HCT116 (cell line): ENCODE measurements at regions not wholly inside any gene's neighbourhood (a gene's known extent, or its start where the extent isn't known, plus 50 kb on each side); places are given as distances from the start of the nearest gene placed in this dataset.

Experiments used
- ATAC-seq: fragments of 200-7000 bp; cut with Tn5 transposase; 2 replicates; pipeline ENCODE4 v1.9.1; 2020; ENCODE audit warnings: mild to moderate bottlenecking, moderate library complexity
- BruUV-seq: library from RNA; stranded (reverse); fragments of 400-500 nt; replicated peaks from 2 replicates; lab custom pipeline; 2021; lab: Mats Ljungman, UMichigan
- CTCF ChIA-PET: fragments of 300-600 bp; sonication (Branson Sonifier 250); formaldehyde crosslinking; loops from one replicate; lab custom pipeline; 2021; ENCODE audit warnings: antibody characterized with exemption; lab: Charles Lee
- POLR2A ChIA-PET: fragments of 300-600, 350-600 bp; sonication (Branson Sonifier 250); formaldehyde crosslinking; loops from one replicate; lab custom pipeline; 2021; ENCODE audit warnings: antibody characterized with exemption; lab: Charles Lee
- RAD21 ChIA-PET, 2 experiments: fragments of 300-600 bp; sonication (Branson Sonifier 250); formaldehyde crosslinking; loops; one replicate each; lab custom pipeline; 2023; ENCODE audit warnings: low total read pairs in 2 of 2; ENCODE audit not compliant: uncharacterized antibody in 2 of 2, unreplicated experiment in 2 of 2, low non-redundant PET in 1 of 2; lab: Charles Lee
- DNase-seq: peaks from one replicate; pipeline ENCODE4 v3.0.0-alpha.2; 2010; ENCODE audit warnings: low read depth, low spot score
- H2AFZ ChIP-seq: fragments of 200-600 bp; shearing (Covaris generic), sonication (generic); 2 replicates; pipeline ENCODE4 v1.6.1; 2017; ENCODE audit warnings: low read depth, mixed run types, mixed read lengths, antibody characterized with exemption, low read length; ENCODE audit not compliant: poor library complexity, severe bottlenecking
- H3K27ac ChIP-seq: 2 replicates; pipeline ENCODE4 v1.5.1; 2012; ENCODE audit warnings: low read depth, low read length
- H3K27me3 ChIP-seq: fragments of 200-600 bp; sonication (generic); 2 replicates; pipeline ENCODE4 v1.6.1; 2016; ENCODE audit warnings: mixed run types, low read length, mixed read lengths; ENCODE audit not compliant: insufficient read depth
- H3K36me3 ChIP-seq, 2 experiments: fragments of 200-500 bp in 1 of 2; fragments of 200-600 bp in 1 of 2; sonication (Bioruptor generic) in 1 of 2; sonication (generic) in 1 of 2; 2 replicates each; pipeline versions ENCODE4 v1.5.1 to v1.6.1; 2014 to 2016; ENCODE audit warnings: low read length in 2 of 2, inconsistent platforms in 1 of 2, mixed read lengths in 1 of 2, mixed run types in 1 of 2; ENCODE audit not compliant: insufficient read depth in 2 of 2, control insufficient read depth in 1 of 2
- H3K4me1 ChIP-seq, 2 experiments: fragments of 200-600 bp in 1 of 2; sonication (generic) in 1 of 2; 2 replicates each; pipeline versions ENCODE4 v1.5.1 to v1.6.1; 2012 to 2017; ENCODE audit warnings: low read length in 2 of 2, inconsistent platforms in 1 of 2, mild to moderate bottlenecking in 1 of 2, mixed read lengths in 1 of 2, mixed run types in 1 of 2, moderate library complexity in 1 of 2; ENCODE audit not compliant: insufficient read depth in 2 of 2, control insufficient read depth in 1 of 2
- H3K4me2 ChIP-seq: fragments of 200-600 bp; sonication (generic); 2 replicates; pipeline ENCODE4 v1.6.1; 2017; ENCODE audit warnings: mixed run types, low read length, mixed read lengths
- H3K4me3 ChIP-seq, 2 experiments: fragments of 200-600 bp in 1 of 2; sonication (generic) in 1 of 2; replicated peaks in 1 of 2; 2 replicates each; pipeline ENCODE4 v1.5.1; 2011 to 2016; ENCODE audit warnings: low read length in 2 of 2, control low read depth in 1 of 2, low read depth in 1 of 2, mild to moderate bottlenecking in 1 of 2, mixed read lengths in 1 of 2, mixed run types in 1 of 2
- H3K79me2 ChIP-seq: fragments of 200-600 bp; sonication (generic); 2 replicates; pipeline ENCODE4 v1.6.1; 2017; ENCODE audit warnings: mild to moderate bottlenecking, mixed run types, low read length, moderate library complexity, mixed read lengths; ENCODE audit not compliant: insufficient read depth
- H3K9ac ChIP-seq: fragments of 200-600 bp; sonication (generic); 2 replicates; pipeline ENCODE4 v1.6.1; 2016; ENCODE audit warnings: low read length, mixed read lengths
- H3K9me2 ChIP-seq: fragments of 200-600 bp; sonication (generic), shearing (Covaris generic); 2 replicates; pipeline ENCODE4 v1.6.1; 2017; ENCODE audit warnings: mixed run types, mild to moderate bottlenecking, moderate library complexity; ENCODE audit not compliant: insufficient read depth
- H3K9me3 ChIP-seq, 2 experiments: fragments of 200-500 bp in 1 of 2; fragments of 200-600 bp in 1 of 2; sonication (Bioruptor generic) in 1 of 2; sonication (generic) in 1 of 2; 2 replicates each; pipeline ENCODE4 v1.6.1; 2014 to 2017; ENCODE audit warnings: low read length in 2 of 2, mixed read lengths in 2 of 2, inconsistent platforms in 1 of 2, low read depth in 1 of 2, mild to moderate bottlenecking in 1 of 2, mixed run types in 1 of 2, moderate library complexity in 1 of 2; ENCODE audit not compliant: control insufficient read depth in 1 of 2, insufficient read depth in 1 of 2
- H4K20me1 ChIP-seq: fragments of 200-600 bp; sonication (generic), shearing (Covaris generic); 2 replicates; pipeline ENCODE4 v1.6.1; 2017; ENCODE audit warnings: mixed run types, mild to moderate bottlenecking, moderate library complexity; ENCODE audit not compliant: insufficient read depth
- CBX3 ChIP-seq: IDR thresholded peaks from 2 replicates; pipeline ENCODE4 v1.6.1; 2012; ENCODE audit warnings: low read depth
- CEBPB ChIP-seq: IDR thresholded peaks from 2 replicates; pipeline ENCODE4 v1.6.1; 2012; ENCODE audit warnings: low read depth
- CTCF ChIP-seq, 3 experiments: fragments of 200-600 bp in 1 of 3; sonication (generic) in 1 of 3; IDR thresholded peaks in 2 of 3; conservative IDR thresholded peaks in 1 of 3; 2 replicates each; pipeline ENCODE4 v1.5.1; 2012 to 2017; ENCODE audit warnings: low read depth in 2 of 3, low read length in 2 of 3, antibody characterized with exemption in 1 of 3, borderline replicate concordance in 1 of 3, control low read depth in 1 of 3, mild to moderate bottlenecking in 1 of 3, mixed read lengths in 1 of 3, mixed run types in 1 of 3, moderate library complexity in 1 of 3; ENCODE audit not compliant: insufficient read depth in 1 of 3
- EGR1 ChIP-seq: IDR thresholded peaks from 2 replicates; pipeline ENCODE4 v1.6.1; 2012; ENCODE audit warnings: low read depth
- ELF1 ChIP-seq: IDR thresholded peaks from 2 replicates; pipeline ENCODE4 v1.6.1; 2012; ENCODE audit warnings: low read depth, borderline replicate concordance
- EZH2 ChIP-seq: fragments of 200-600 bp; sonication (generic); IDR thresholded peaks from 2 replicates; pipeline ENCODE4 v1.6.1; 2017; ENCODE audit warnings: antibody characterized with exemption, mixed run types
- EZH2phosphoT487 ChIP-seq: fragments of 200-600 bp; IDR thresholded peaks from 2 replicates; pipeline ENCODE4 v1.6.1; 2018; ENCODE audit warnings: antibody characterized with exemption, borderline replicate concordance
- FOSL1 ChIP-seq: IDR thresholded peaks from 2 replicates; pipeline ENCODE4 v1.6.1; 2012; ENCODE audit warnings: low read depth
- JUND ChIP-seq: IDR thresholded peaks from 2 replicates; pipeline ENCODE4 v1.6.1; 2012
- MAX ChIP-seq: IDR thresholded peaks from 2 replicates; pipeline ENCODE4 v1.6.1; 2012
- RAD21 ChIP-seq: IDR thresholded peaks from 2 replicates; pipeline ENCODE4 v1.6.1; 2012; ENCODE audit warnings: low read depth, mild to moderate bottlenecking
- REST ChIP-seq: IDR thresholded peaks from 2 replicates; pipeline ENCODE4 v1.6.1; 2012; ENCODE audit warnings: low read depth
- SIN3A ChIP-seq: IDR thresholded peaks from 2 replicates; pipeline ENCODE4 v1.6.1; 2012; ENCODE audit warnings: low read depth
- SP1 ChIP-seq: IDR thresholded peaks from 2 replicates; pipeline ENCODE4 v1.6.1; 2012; ENCODE audit warnings: low read depth
- ZFX ChIP-seq: fragments of 450-650 bp; IDR thresholded peaks from 2 replicates; pipeline ENCODE4 v1.6.1; 2017
- ZNF274 ChIP-seq: fragments of 200-500 bp; sonication (Bioruptor generic); IDR thresholded peaks from 2 replicates; pipeline ENCODE4 v1.6.1; 2014; ENCODE audit warnings: mild to moderate bottlenecking, low read depth, low read length, inconsistent platforms
- intact Hi-C: fragments of 100-400 bp; cut with micrococcal nuclease; formaldehyde crosslinking; loops from 2 replicates; pipeline ENCODE4 v1.10.0; 2022

GRCh38 chr15:62666046-62666445, 376.5 kb upstream of the TPM1 start:
- H3K9me3 ChIP-seq = no peaks in the 10 kb centered on the region
- ChIA-PET POLR2A (no interaction called here), RAD21 (no interaction called here), CTCF (no interaction called here)
- ATAC-seq (no peak), DNase-seq (no peak)
- intact Hi-C loops = no loop called here
- H3K27me3 ChIP-seq = no peaks in the 10 kb centered on the region
- no peak overlapping the region for H3K4me3 ChIP-seq
- H3K4me1 ChIP-seq = no peaks in the 10 kb centered on the region
- no peaks in the 10 kb centered on the region for H3K9me2 ChIP-seq
- no peak overlapping the region for H2AFZ ChIP-seq
- H3K36me3 ChIP-seq = no peaks in the 10 kb centered on the region
- no peak for TF ChIP-seq MAX
- TF ChIP-seq REST = no peak
- no peak for TF ChIP-seq ZNF274
- no peak for TF ChIP-seq FOSL1
- TF ChIP-seq ZFX = no peak
- TF ChIP-seq SP1 = no peak
- no peak overlapping the region for H3K27ac ChIP-seq
- no peaks in the 10 kb centered on the region for H3K79me2 ChIP-seq
- H4K20me1 ChIP-seq = no peaks in the 10 kb centered on the region
- no TSS peak for BruUV-seq
- H3K4me2 ChIP-seq = no peak overlapping the region
- no peak overlapping the region for H3K9ac ChIP-seq

GRCh38 chr15:62672268-62672667, 370.3 kb upstream of the TPM1 start:
- no peaks in the 10 kb centered on the region for H3K36me3 ChIP-seq
- H3K9ac ChIP-seq = no peak overlapping the region
- no peaks in the 10 kb centered on the region for H3K27me3 ChIP-seq
- no peaks in the 10 kb centered on the region for H4K20me1 ChIP-seq
- no peaks in the 10 kb centered on the region for H3K4me1 ChIP-seq
- H3K27ac ChIP-seq = no peak overlapping the region
- CTCF ChIA-PET = no interaction called here
- H2AFZ ChIP-seq = no peak overlapping the region
- no peak overlapping the region for H3K4me2 ChIP-seq
- RAD21 ChIA-PET = no interaction called here
- DNase-seq (no peak), ATAC-seq (no peak)
- no peaks in the 10 kb centered on the region for H3K9me3 ChIP-seq
- POLR2A ChIA-PET = no interaction called here
- no TSS peak for BruUV-seq
- H3K9me2 ChIP-seq = no peaks in the 10 kb centered on the region
- intact Hi-C loops = no loop called here
- TF ChIP-seq EZH2phosphoT487 (no peak), CEBPB (no peak), ZNF274 (no peak), EZH2 (no peak), EGR1 (no peak), JUND (no peak), CBX3 (no peak), ELF1 (no peak), SIN3A (no peak), CTCF (IDR thresholded peaks at IDR 0.05 in 2 of 3, conservative IDR thresholded peaks at IDR 0.05 in 1 of 3; ENCODE audit: borderline replicate concordance in 1 of 3, insufficient read depth in 1 of 3, low read depth in 2 of 3, low read length in 2 of 3) (no peak), SP1 (no peak), ZFX (no peak), RAD21 (no peak), FOSL1 (no peak)
- no peaks in the 10 kb centered on the region for H3K79me2 ChIP-seq
- no peak overlapping the region for H3K4me3 ChIP-seq
